Adrenal gland (tissue), 9 donors: ENCODE measurements at regions not wholly inside any gene's neighbourhood (a gene's known extent, or its start where the extent isn't known, plus 50 kb on each side); places are given as distances from the start of the nearest gene placed in this dataset.

Experiments used
- DNase-seq, 7 donors: peaks; one replicate each; pipeline ENCODE4 v3.0.0-alpha.2; 2019 to 2020
- H3K27ac ChIP-seq, 5 donors: fragments of 200-600 bp; sonication (generic) in 4 of 5; 1 replicate in 3 of 5; 2 replicates in 2 of 5; pipeline versions ENCODE4 v1.5.1 to v1.8.0; 2016 to 2020; ENCODE audit warnings: mild to moderate bottlenecking in 1 of 5
- H3K27me3 ChIP-seq: fragments of 200-600 bp; 2 replicates; pipeline ENCODE4 v1.8.0; 2021
- H3K36me3 ChIP-seq, 2 donors: fragments of 200-600 bp; replicated peaks in 1 of 2; 1 replicate in 1 of 2; 2 replicates in 1 of 2; pipeline versions ENCODE4 v1.5.1 to v1.8.0; 2018 to 2022
- H3K4me1 ChIP-seq, 2 donors: fragments of 200-600 bp; replicated peaks in 1 of 2; 1 replicate in 1 of 2; 2 replicates in 1 of 2; pipeline versions ENCODE4 v1.5.1 to v1.8.0; 2018 to 2021
- H3K4me3 ChIP-seq, 4 donors: fragments of 200-600 bp; sonication (generic) in 3 of 4; one replicate each; pipeline ENCODE4 v1.5.1; 2016 to 2018
- H3K9me3 ChIP-seq, 3 donors: fragments of 200-600 bp; sonication (generic) in 1 of 3; replicated peaks in 1 of 3; 1 replicate in 2 of 3; 2 replicates in 1 of 3; pipeline versions ENCODE4 v1.5.1 to v1.8.0; 2016 to 2021
- CTCF ChIP-seq, 6 experiments: fragments of 450-650 bp in 4 of 6; fragments of 200-600 bp in 2 of 6; sonication (generic) in 1 of 6; IDR thresholded peaks; 1 replicate in 5 of 6; 2 replicates in 1 of 6; pipeline versions ENCODE4 v1.5.1 to v1.8.0; 2016 to 2021; ENCODE audit warnings: antibody characterized with exemption in 6 of 6, mild to moderate bottlenecking in 2 of 6, moderate library complexity in 1 of 6
- POLR2A ChIP-seq, 2 donors: fragments of 450-650 bp; IDR thresholded peaks; one replicate each; pipeline ENCODE4 v1.6.1; 2017; ENCODE audit warnings: antibody characterized with exemption in 2 of 2, mild to moderate bottlenecking in 2 of 2, moderate library complexity in 1 of 2
- WGBS, 4 donors: extraction: QIAGEN DNeasy Blood & Tissue Kit in 2 of 4; methylation state at CpG; one replicate each; pipeline versions ENCODE4 v1.1.5 to v1.1.7; 2013 to 2017; 5-methylcytosine and 5-hydroxymethylcytosine counted together
- intact Hi-C, 2 donors: fragments of 100-400 bp; cut with DNase I; formaldehyde crosslinking; loops; one replicate each; pipeline versions ENCODE4 v1.14.1 to v1.15.0; 2022 to 2023
- donor health status: healthy with polysubstance abuse.
- donor health status: Bipolar disorder and iron deficiency.
- donor health status: DM: yes; HTN: yes; CAD: no.
- donor health status: DM: no; HTN: no; CAD: no.
- donor health status: DM: no; HTN: no; CAD: no.

- intact Hi-C loops, result no loop called here
- no peaks in the 10 kb centered on the region for H3K36me3 ChIP-seq
- 86 to 97% (median 92%) methylated on average over 4 of the region's 4 CpGs for WGBS, 4 donors
Observed at GRCh38 chr4:123919576-123920098, 523.0 kb downstream of the SPRY1 start.

DNA sequence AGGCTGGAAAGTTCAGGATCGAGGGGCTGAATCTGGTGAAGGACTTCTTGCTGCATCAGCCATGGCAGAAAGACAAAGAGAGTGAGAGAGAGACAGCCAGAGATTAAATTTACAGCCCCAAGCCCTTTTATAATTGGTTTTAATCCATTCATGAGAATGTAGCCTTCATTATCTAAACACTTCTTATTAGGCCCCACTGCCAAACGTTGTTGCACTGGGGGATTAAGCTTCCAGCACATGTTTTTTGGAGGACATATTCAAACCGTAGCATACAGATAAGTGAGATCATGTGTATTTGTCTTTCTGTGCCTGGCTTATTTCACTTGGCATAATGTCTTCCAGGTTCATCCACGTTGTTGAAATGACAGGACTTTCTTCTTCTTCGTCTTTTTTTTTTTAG is 524.7 kb downstream of the SPRY1 start:
- Histone ChIP-seq H3K27me3 (no peaks in the 10 kb centered on the region), H3K4me1 (peaks cover 0 to 13% of the 10 kb centered on the region in 2 donors), H3K9me3 (no peaks in the 10 kb centered on the region), H3K36me3 (no peaks in the 10 kb centered on the region), H3K4me3 (no peak overlapping the region), H3K27ac (no peak overlapping the region)
- intact Hi-C loops, result no loop called here
- WGBS, 4 donors, result 84 to 87% (median 86%) methylated on average over 5 of the region's 5 CpGs
- DNase-seq, result no peak
- TF ChIP-seq POLR2A (IDR thresholded peaks at IDR 0.05), result no peak
- TF ChIP-seq CTCF (IDR thresholded peaks at IDR 0.05), result no peak

More at GRCh38 chr4:123919576-123920098, 523.0 kb downstream of the SPRY1 start:
- no peak for DNase-seq
- TF ChIP-seq CTCF (IDR thresholded peaks at IDR 0.05) (no peak), POLR2A (IDR thresholded peaks at IDR 0.05) (no peak)
- no peaks in the 10 kb centered on the region for H3K9me3 ChIP-seq
- peaks cover 0 to 13% of the 10 kb centered on the region in 2 donors for H3K4me1 ChIP-seq
- H3K27ac ChIP-seq, result no peak overlapping the region
- H3K4me3 ChIP-seq, result no peak overlapping the region
- no peaks in the 10 kb centered on the region for H3K27me3 ChIP-seq

- DNase-seq, result no peak
- TF ChIP-seq POLR2A (IDR thresholded peaks at IDR 0.05) (no peak), CTCF (IDR thresholded peaks at IDR 0.05) (no peak)
- intact Hi-C loops, result no loop called here
- Histone ChIP-seq H3K4me1 (peaks cover 0 to 13% of the 10 kb centered on the region in 2 donors), H3K36me3 (no peaks in the 10 kb centered on the region), H3K27ac (no peak overlapping the region), H3K9me3 (no peaks in the 10 kb centered on the region), H3K27me3 (no peaks in the 10 kb centered on the region), H3K4me3 (no peak overlapping the region)
Observed at GRCh38 chr4:123922847-123923246, 526.3 kb downstream of the SPRY1 start.

GRCh38 chr4:123924536-123924935 is 527.9 kb downstream of the SPRY1 start:
- WGBS, 4 donors, result 82 to 92% (median 89%) methylated on average over 3 of the region's 3 CpGs
- Histone ChIP-seq H3K36me3 (no peaks in the 10 kb centered on the region), H3K4me3 (no peak overlapping the region), H3K4me1 (peaks cover 0 to 16% of the 10 kb centered on the region in 2 donors), H3K9me3 (no peaks in the 10 kb centered on the region), H3K27me3 (no peaks in the 10 kb centered on the region), H3K27ac (no peak overlapping the region)
- DNase-seq, result no peak
- no peak for TF ChIP-seq POLR2A (IDR thresholded peaks at IDR 0.05)
- intact Hi-C loops, result no loop called here

GRCh38 chr4:123929565-123929964 is 533.0 kb downstream of the SPRY1 start:
- no peaks in the 10 kb centered on the region for H3K9me3 ChIP-seq
- no peak for DNase-seq
- TF ChIP-seq CTCF (IDR thresholded peaks at IDR 0.05) (no peak), POLR2A (IDR thresholded peaks at IDR 0.05) (no peak)
- H3K4me3 ChIP-seq, result no peak overlapping the region
- H3K27ac ChIP-seq, result no peak overlapping the region
- no peaks in the 10 kb centered on the region for H3K27me3 ChIP-seq
- intact Hi-C loops, result no loop called here
- H3K4me1 ChIP-seq, result peaks cover 0 to 9% of the 10 kb centered on the region in 2 donors
- 65 to 84% (median 70%) methylated on average over 1 of the region's 1 CpG for WGBS, 4 donors
- no peaks in the 10 kb centered on the region for H3K36me3 ChIP-seq
